HUDEP-2 (cell line): ENCODE measurements at regions not wholly inside any gene's neighbourhood (a gene's known extent, or its start where the extent isn't known, plus 50 kb on each side); places are given as distances from the start of the nearest gene placed in this dataset.
"Not testable (repeated sequence)": the region's sequence is repeated elsewhere in the genome, so short reads cannot be mapped to it uniquely, and the experiment has no call there.

Source experiments
- DNase-seq, 76 experiments: peaks; one replicate each; lab custom pipeline; 2025; ENCODE audit not compliant: unreplicated experiment in 76 of 76; lab: John Stamatoyannopoulos, UW

- DNase-seq, result no peak
Observed at GRCh38 chr4:126451237-126451873, 1136.6 kb downstream of the FAT4 start.

- no peak for DNase-seq
Observed at GRCh38 chr4:126455865-126456264, 1141.1 kb downstream of the FAT4 start.

GRCh38 chr4:126458993-126459392, 1144.2 kb downstream of the FAT4 start:
- DNase-seq, result no peak

GRCh38 chr4:126465341-126465740, 1150.6 kb downstream of the FAT4 start:
- no peak for DNase-seq

- no peak for DNase-seq
Observed at GRCh38 chr4:126466848-126467247, 1152.1 kb downstream of the FAT4 start.

GRCh38 chr4:126468144-126468543, 1153.4 kb downstream of the FAT4 start:
- DNase-seq, result no peak

- DNase-seq, result no peak
Observed at GRCh38 chr4:126470862-126471261, 1156.1 kb downstream of the FAT4 start.

GRCh38 chr4:126475730-126476129, 1157.0 kb upstream of the INTU start:
- no peak for DNase-seq

- DNase-seq, result no peak
Observed at GRCh38 chr4:126479709-126480108, 1153.0 kb upstream of the INTU start.

GRCh38 chr4:126482311-126482710, 1150.4 kb upstream of the INTU start:
- no peak for DNase-seq

- no peak for DNase-seq
Observed at GRCh38 chr4:126486377-126486776, 1146.4 kb upstream of the INTU start.

- DNase-seq, result no peak
Observed at GRCh38 chr4:126489826-126490463, 1142.8 kb upstream of the INTU start.

GRCh38 chr4:126495163-126495752, 1137.5 kb upstream of the INTU start:
- peak in 1 of 76 experiments; percentile 4 for DNase-seq

GRCh38 chr4:126512979-126513378, 1119.8 kb upstream of the INTU start:
- no peak for DNase-seq

GRCh38 chr4:126513596-126513995, 1119.2 kb upstream of the INTU start:
- no peak for DNase-seq

GRCh38 chr4:126520731-126521130, 1112.0 kb upstream of the INTU start:
- DNase-seq, result no peak

- not testable (repeated sequence) for DNase-seq
Observed at GRCh38 chr4:126525400-126525799, 1107.4 kb upstream of the INTU start.

- DNase-seq, result no peak
Observed at GRCh38 chr4:126526335-126526734, 1106.4 kb upstream of the INTU start.

GRCh38 chr4:126529997-126530396, 1102.8 kb upstream of the INTU start:
- no peak for DNase-seq

- DNase-seq, result peak in 7 of 76 experiments; percentile 0 to 5 (median 2)
Observed at GRCh38 chr4:126530996-126531585, 1101.7 kb upstream of the INTU start.

GRCh38 chr4:126532527-126532926, 1100.2 kb upstream of the INTU start:
- no peak for DNase-seq
